Fibroblast of peridontal ligament (primary cell): ENCODE measurements at regions not wholly inside any gene's neighbourhood (a gene's known extent, or its start where the extent isn't known, plus 50 kb on each side); places are given as distances from the start of the nearest gene placed in this dataset.
A peak's percentile ranks its signal among the peaks of the same experiment; 100 is the strongest.

Experiments used
- DNase-seq: peaks from one replicate; pipeline ENCODE4 v3.0.0-alpha.2; 2010; ENCODE audit errors: extremely low read depth

DNA sequence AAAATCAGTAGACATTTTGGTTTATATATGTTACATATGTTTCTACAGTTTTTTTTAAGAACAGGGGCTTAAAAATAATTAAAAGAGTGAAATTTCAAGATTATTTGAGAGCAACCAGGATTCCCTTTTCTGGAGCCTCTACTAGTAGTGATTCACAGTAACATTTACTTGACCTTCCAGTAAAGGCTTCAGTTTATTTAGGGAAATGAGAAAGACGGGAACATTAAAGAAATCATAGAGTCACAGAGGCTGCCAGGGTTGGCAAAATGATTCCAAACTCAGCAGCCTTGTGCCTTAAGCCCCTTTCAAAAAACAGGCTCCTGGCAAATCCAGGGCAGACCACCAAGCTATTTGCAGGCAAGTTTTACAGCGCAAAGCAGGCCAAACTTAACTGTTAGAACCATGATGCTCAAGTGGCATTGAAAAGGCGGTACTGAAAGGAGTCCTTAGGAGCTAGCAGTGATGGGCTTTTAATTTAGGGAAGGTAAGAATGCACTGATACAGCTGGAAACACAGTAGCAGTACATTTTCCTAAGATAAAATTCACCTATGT lies 201.1 kb upstream of the ADAMTS9 start:
- DNase-seq = peak; percentile 5

DNA sequence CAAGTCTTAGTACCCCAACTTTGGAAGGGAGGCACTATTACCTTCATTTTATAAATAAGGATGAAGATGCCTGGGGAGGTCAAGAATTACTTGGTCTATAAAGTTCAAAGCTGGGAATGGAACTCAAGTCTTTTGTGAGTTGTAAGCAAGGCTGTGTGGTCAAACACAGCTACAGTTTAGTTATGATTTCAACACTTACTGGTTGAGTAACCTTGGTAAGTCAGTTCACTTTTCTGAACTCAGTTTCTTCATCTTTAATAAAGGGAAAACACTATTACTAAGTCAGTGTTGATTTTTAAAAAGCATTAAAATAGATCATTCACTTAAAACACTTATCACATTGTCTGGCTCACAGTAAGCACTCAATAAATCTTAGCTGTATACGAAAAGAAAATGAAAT lies 200.4 kb upstream of the ADAMTS9 start:
- DNase-seq = peak; percentile 14

DNA sequence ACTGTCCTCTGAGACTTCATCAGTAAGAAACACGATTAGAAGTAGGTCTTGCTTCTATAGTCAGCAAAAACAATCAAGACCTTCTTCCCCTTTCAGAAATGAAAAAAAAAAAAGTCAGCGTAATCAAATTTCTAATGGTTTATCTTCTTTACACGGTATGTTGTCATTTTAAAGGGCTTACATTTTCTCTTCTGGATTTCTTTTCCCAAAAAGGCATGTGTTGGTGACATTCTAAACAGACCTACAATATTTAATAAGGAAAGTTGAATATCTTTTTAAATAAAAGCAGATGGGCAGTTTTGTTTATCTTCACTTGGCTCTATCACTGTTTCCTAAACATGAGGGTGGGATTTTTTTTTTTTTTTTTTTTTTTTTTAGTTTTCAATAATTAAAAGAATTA lies 197.3 kb upstream of the ADAMTS9 start:
- no peak for DNase-seq

DNA sequence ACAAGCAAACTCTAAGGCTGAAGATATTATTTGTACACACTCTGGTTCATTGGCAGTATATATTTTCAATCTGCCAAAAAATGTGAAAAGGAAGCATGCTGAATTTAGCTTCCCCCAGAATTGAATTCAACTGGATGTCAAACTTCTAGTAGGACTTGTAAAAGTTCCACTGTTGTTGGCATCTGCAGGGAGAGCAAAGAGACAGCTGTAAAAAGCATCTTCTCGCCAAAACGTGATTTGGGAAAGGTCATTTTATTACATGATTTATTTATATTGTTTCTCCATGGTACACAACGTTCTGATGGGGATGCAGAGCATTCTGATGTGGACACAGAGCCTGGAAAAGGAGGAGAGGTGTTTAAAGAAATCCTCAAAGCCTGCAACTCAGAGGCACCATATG lies 196.7 kb upstream of the ADAMTS9 start:
- no peak for DNase-seq

DNA sequence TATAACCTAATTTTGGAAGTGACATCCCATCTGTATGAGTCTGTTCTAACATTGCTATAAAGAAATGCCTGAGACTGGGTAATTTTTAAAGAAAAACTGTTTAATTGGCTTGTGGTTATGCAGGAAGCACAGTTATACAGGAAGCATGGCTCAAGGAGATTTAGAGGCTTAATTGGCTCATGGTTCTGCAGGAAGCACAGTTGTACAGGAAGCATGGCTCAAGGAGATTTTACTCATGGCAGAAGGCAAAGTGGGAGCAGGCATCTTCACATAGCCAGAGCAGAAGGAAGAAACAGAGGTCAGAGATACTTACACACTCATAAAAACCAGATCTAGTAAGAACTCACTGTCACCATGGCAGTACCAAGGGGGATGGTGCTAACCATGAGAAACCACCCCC lies 193.1 kb upstream of the ADAMTS9 start:
- no peak for DNase-seq

DNA sequence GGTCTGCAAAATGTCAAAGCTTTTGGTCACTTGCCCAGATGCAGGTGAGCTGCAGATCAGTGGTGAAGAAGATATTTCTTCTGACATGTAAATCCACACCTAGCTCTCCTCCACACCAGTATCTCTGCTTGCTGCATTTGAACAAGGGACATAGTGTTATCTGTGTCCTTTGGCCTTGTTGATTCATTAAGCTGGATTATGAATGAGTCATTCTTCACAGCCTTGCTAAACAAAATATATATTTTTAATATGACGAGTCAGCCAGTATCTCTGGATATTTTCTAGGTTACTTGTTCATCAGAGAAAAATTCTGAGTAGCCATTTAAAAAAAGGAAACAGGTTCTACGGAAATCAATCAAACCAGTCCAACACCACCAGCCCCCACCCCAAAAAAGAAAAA lies 190.6 kb upstream of the ADAMTS9 start:
- no peak for DNase-seq

DNA sequence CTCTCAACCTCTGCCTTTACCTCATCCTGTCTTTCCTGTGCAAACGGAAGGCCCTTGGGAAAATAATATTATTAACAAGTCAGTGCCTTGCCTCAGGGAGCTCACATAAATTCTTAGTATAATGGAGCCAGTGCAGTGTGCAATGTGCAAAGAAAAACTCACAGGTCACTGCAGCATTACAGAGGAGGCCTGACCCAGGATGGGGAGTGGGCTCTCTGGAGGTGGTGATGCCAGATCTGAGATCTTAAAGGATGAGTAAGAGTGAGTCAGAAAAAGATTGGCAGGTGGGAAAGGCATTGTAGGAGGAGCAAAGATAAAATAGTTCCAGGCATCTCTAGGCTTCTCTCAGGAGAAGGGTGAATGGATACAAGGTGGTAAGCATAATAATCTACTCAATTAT lies 185.6 kb upstream of the ADAMTS9 start:
- no peak for DNase-seq

DNA sequence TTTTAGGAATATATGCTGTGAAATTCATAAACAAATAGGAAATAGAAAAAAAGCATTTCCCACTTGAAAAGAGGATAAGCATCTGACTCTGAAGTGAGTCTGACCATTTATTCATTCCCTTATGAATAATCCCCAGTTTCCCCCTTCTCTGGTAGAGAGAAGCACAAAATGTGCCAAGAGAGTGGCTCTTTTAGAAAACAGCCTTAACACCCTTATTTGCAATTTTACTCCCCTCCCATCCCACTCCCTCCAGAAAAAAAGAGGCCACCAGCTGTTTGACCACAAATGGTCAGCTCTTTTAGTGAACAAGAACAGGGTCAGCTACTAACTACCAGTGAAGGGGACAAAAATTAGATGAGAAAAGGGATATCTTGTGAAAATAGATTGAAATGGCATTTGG lies 184.5 kb upstream of the ADAMTS9 start:
- DNase-seq = no peak

DNA sequence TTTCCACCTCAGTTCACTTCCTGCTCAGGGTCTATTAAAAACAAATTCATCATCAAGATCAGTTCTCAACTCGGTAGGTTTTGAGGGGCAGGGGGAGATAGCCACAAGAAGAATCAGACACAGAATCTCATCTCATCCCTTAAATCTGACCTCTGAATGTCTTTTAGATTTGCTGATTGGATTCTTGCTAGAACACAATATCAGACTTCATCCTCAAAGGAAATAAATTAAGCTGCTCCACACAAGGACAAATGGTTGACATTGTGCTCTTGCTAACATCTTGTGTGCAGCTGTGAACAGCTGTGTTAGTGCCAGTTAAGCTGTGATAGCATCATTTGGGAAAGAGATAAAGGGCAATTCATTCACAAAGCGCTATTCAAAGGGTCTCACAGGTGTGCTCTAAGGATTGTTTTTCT lies 184.0 kb upstream of the ADAMTS9 start:
- DNase-seq = no peak

DNA sequence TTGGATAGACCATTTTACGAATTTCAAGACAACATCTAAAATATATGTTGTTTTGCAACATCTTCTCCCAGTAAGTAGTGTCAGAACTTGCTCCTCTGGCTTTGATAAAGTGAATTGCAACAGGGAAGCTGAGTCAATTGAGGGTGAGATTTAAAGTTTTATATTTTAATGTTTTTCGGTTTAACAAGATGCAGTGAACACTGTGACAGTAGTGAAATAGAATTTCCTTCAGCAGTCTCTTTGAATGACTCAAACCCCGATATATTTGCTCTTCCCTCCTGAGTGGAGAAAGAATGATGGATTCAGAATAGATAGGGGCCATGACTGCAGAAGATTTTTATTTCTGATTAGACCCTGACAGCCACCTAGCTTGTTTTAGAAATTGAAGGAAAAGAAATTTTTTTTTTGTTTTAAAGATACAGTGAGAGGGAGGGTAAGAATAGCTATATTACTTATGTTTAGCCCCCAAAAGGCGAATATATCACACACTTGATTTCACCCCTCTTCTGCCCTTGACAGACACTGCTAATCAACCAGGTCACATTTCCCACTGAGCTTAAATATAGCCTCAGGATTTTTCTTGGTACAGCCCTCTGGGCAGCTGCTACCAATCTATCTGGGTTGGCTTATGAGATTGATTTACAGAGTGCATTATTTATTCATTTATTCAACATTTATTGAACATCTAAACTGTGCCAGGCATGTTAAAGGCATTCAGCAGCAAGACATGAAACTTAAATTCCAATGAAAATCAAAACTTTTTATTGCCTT lies 183.3 kb upstream of the ADAMTS9 start:
- DNase-seq = no peak

DNA sequence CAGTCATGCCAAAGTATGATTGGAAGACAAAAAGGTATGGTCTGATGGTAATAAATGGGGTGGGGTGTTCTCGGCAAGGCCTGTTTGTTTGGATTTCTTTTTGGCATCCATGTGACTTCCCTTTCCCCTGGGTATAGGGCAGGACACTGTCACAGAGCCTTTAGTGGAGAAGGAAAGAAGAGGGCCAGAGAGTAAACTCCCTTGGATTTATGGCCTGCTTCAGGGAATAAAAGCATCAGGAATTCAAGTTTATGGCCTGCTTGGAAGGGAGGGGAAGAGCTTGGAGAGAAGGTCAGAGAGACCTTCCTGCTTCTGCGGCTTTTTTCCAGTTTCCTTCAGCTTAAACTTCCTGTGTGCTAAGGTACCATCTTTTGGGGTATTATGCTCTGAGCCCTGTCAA lies 179.4 kb upstream of the ADAMTS9 start:
- DNase-seq = no peak

DNA sequence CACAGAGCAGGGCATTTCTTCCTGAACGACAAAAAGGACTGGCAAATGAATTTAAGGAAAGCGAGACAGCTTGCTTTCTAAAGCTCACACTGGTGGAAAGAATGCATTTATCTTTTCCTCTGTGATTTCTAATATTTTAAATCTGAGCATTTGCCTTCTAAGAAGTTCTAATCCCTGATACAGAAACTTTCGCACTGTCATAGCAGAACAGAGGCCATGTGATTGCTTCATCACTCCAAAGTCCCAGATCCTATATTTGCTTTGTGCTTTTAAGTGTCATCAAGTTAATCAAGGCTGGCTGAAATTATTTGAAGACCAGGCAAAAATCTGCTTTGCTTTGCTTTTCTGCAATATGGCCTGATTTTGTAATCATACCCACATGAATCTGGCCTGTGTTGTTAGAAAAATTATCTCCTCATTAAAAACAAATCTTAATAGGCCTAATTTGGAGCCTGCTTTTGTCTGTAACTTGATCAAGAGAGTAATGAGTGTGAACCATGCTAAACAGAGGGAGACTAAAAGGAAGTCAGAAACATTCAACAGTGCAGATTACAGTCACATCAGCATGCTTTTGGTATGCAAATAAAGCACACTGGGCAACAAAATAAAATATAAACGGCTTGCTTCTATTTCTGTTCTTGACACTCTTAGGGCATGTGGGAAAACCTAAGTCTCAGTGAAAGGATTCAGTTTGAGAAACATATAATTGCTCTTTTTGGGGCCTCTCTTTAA lies 178.2 kb upstream of the ADAMTS9 start:
- DNase-seq = no peak

DNA sequence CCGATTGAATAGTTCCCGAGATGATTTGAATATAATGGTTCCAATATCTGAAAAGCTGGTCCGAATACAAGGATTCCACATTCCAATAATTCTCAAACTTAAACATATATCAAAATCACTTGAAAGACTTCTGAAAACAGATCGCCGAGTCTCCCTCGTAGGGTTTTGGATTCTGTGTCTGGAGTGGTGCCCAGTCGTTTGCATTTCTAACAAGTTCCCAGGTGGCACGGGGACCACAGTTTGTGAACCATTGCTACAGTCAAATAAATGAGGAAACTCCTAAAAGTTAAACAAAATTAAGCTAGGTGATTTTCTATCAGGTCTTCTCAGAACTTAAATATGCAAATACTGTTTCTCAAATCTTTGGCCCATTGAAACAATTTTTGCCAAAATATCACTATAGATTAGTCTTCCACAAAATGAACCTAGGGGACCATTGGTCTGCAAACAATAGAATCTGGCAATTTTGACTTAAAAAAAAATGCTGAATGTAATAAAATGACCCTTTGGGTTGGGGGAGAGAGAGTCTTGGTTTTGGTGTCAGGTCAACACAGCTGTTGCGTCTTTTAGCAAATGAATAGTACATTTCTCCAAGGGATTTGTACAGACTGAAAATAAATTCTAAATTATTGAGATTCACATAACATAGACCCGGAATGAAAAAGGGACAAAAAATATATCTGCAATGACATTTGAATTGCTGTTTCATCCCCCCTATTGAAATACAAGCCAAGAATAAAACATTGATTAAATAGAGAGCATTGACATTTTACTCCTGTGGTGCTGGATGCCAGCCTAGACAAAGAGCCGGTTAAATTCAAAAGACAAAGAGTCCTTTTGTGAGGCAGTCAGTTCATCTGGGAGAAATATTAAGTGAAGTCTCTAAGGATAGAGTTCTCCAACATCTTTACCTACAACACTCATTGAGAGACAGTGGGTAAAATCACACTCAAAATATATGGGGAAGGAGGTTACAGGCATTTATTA lies 175.7 kb upstream of the ADAMTS9 start:
- no peak for DNase-seq

DNA sequence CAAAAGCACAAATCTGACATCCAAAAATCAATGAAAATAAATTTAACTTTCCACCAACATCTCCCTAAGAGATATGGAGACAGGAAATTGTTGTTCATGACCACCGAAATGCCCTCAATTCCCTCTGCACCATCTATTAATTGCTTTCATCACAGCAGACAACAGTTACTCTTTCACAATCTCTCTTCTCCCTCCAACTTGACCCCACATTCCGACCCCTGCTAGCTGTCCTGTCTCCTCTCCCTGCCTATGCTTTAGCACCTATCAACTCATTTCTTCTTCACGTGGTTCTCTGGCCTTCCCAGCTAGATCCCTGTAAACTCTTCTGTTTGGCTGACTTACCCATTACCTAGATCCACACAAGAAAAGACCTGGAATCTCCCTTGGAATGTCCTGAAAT lies 173.9 kb upstream of the ADAMTS9 start:
- DNase-seq = no peak

DNA sequence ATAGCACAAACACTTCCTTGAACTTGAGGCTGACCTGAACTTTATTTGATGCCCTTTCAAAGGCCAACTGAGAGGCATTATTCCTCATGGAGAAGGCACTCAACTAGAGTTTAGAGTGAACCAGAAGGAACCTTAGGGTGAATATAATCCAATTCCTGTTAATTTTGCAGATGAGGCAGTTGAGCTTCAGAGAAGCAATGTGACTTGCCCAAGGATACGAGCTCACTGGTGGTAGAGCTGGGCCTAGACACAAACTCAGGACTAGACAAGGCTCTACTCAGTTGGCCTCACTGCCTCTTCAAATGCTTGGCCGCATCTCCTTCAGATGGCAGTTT lies 172.7 kb upstream of the ADAMTS9 start:
- DNase-seq = no peak

DNA sequence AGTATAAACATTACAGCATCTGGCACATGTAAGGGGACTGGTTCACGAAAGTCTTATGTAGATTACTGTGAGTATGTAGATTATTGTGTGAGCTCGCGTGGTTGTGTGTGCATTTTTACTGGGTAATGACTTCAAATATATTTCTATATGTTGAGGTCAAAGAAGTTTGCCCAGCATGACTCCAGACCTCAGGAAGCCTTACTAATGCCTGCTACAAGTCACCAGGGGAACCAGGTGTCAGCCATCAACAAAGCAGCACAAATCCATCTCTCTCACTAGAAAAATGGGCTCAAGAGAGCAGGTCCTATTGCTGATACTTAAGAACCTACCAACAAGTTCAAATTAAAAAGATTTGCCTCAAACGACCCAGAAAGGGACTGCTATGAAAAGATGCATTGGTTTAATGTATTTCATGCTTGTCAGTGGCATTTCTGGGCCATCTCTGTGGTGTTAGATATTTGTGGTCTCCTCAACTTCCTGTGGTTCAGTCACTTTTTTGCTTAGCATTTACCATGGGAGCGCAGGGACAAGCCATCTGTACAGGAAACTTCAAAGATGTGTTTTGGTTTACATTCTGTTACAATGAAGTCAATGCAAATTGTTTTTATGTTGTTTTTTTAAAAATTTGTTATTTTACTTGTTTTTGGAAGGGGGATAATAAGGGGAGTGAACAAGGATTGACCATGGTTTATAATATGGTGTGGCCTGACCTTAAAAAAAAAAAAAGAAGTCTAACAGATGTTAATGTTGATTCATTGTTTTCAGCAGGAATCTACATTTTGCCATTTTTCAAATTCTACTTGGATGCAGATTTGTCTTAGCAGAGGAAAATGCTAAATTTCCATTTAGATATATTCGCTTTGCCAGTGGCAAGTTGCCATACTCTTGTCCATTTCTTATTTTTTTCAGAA lies 172.1 kb upstream of the ADAMTS9 start:
- peak; percentile 14 for DNase-seq

DNA sequence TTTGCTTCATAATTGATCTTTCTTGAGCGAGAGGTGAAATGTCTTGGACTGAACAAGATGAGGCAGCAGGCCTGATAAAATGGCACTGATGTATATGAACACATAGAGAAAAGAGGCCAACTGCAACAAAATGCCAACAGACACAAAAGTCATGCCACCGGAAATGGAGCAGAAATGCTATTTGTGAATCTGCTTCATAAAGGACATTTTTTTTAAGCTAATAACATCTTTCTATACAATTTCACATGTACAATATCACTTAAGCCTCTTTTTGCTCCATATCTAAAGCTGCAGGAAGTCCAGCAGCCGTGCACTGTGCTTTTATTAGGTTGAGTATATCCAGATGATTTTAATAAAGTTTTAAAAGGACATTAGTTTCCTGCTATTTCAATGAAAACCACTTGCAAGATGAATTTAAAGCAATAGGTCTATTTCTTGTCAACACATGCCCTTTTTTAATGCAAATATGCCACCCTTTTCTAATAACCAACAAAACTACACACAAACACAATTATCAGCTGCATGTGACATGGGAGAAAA lies 169.2 kb upstream of the ADAMTS9 start:
- DNase-seq = no peak

DNA sequence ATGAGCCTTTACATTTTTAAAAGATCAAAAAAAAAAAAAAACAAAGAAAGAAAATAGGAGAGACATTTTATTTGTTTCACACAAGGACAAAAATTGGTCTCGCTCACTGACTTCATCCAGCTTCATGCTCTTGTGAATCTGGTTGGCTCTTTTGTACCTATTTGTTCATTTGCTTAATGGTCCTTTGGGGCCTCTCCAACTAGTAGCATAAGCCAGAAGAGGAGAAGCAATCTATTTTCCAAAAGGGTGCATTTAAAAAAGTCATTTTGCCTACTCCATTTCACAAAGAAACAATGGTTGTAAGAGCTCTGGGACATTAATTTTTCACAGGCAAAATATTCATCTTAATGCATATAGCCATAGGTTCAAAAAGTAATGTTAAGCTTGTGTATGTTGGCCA lies 168.3 kb upstream of the ADAMTS9 start:
- no peak for DNase-seq

DNA sequence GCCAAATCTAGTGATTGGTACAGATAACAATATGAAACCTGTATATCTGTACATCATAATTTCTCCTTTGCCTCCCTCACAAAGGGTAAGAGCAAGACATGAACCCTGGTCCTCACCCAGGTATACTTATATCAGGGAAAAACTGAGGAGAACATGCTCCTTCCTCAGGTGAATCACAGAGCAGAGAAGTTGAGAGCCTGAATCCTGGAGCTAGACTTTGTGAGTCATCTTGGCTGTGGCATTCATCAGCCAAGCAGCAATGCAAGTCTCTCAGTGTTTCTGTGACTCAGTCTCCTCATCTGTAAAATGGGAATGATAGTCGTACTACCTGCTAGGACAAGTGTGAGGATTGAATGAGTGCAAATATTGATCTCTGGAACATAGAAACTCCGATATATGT lies 165.7 kb upstream of the ADAMTS9 start:
- no peak for DNase-seq

DNA sequence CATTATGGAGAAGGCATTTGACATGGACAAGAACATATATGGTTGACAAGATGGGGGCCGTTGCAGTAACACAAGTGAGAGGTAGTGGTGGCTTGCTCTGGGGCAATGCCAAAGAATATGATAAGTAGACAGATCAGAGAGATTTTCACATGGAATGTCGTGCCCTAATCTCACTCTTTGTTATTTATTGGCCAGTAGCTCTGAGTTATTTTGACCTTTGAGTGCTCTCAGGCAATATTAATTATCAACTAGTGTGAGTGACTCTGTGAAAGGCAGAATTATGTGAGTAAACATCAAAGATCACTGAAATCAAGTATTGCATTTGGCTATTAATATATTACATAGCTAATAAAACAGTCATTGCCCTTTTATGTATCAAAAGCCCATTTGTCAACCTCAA lies 164.9 kb upstream of the ADAMTS9 start:
- DNase-seq = no peak

DNA sequence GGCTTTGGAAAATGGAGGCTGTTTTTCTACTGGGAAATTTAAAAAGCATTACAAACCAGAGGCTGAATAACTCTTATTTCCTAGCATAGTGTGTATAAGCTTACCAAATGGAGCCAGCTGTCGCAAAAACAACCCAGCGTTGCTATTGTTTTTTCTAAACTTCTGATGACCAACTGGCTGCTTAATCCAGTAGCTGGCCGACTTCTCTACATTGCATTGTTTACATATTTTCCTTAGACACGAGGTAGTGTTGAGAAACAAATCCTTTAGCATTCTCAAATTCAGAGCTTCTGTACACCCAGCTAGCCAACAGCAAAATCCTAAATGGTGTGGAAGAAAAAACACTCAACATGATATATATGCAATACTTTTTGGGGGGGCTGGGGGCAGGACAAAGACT lies 161.0 kb upstream of the ADAMTS9 start:
- peak; percentile 14 for DNase-seq
